AG04450 (cell line): ENCODE measurements at regions not wholly inside any gene's neighbourhood (a gene's known extent, or its start where the extent isn't known, plus 50 kb on each side); places are given as distances from the start of the nearest gene placed in this dataset.
"Not testable (repeated sequence)": the region's sequence is repeated elsewhere in the genome, so short reads cannot be mapped to it uniquely, and the experiment has no call there.

Experiments used
- CTCF ChIA-PET: fragments of 300-600, 350-600 bp; formaldehyde crosslinking; extraction: SDS; loops from one replicate; lab custom pipeline; 2022; ENCODE audit warnings: antibody characterized with exemption, inconsistent platforms; lab: Charles Lee
- POLR2A ChIA-PET: fragments of 350-600 bp; formaldehyde crosslinking; extraction: SDS; loops from one replicate; lab custom pipeline; 2021; ENCODE audit warnings: antibody characterized with exemption, inconsistent platforms; lab: Yijun Ruan, JAX
- DNase-seq: peaks from one replicate; pipeline ENCODE4 v3.0.0-alpha.2; 2011; ENCODE audit warnings: low read depth, low spot score
- H3K27ac ChIP-seq: one replicate; pipeline ENCODE4 v1.5.1; 2012; ENCODE audit warnings: low read depth, low read length, control low read depth
- H3K27me3 ChIP-seq: one replicate; pipeline ENCODE4 v1.6.0; 2012; ENCODE audit warnings: low read length; ENCODE audit not compliant: control insufficient read depth, insufficient read depth
- H3K4me3 ChIP-seq: 2 replicates; pipeline ENCODE4 v1.5.1; 2011; ENCODE audit warnings: mild to moderate bottlenecking, low read depth, low read length, control low read depth
- H3K9me3 ChIP-seq: 2 replicates; pipeline ENCODE4 v1.5.1; 2012; ENCODE audit warnings: low read length; ENCODE audit not compliant: control insufficient read depth, insufficient read depth
- TF ChIP-seq, protein P1 (sequence below): IDR thresholded peaks from 2 replicates; pipeline ENCODE4 v1.5.1; 2011; ENCODE audit warnings: low read depth, low read length, control low read depth, inconsistent platforms

DNA sequence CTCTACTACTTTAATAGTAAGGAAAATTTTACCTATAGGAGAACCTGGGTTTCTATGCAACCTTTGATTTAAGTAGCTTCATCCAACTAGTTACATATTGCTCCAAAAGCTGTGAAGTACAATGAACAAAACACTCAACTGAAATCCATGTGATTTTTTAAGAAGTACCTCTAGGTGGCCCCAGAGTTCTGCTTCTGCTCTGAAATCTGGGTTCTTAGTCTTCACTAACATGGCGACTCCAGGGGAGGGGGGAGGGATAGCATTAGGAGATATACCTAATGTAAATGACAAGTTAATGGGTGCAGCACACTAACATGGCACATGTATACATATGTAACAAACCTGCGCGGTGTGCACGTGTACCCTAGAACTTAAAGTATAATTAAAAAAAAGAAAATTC, 73.4 kb upstream of the MAGEB2 start:
- TF ChIP-seq, protein P1, sequence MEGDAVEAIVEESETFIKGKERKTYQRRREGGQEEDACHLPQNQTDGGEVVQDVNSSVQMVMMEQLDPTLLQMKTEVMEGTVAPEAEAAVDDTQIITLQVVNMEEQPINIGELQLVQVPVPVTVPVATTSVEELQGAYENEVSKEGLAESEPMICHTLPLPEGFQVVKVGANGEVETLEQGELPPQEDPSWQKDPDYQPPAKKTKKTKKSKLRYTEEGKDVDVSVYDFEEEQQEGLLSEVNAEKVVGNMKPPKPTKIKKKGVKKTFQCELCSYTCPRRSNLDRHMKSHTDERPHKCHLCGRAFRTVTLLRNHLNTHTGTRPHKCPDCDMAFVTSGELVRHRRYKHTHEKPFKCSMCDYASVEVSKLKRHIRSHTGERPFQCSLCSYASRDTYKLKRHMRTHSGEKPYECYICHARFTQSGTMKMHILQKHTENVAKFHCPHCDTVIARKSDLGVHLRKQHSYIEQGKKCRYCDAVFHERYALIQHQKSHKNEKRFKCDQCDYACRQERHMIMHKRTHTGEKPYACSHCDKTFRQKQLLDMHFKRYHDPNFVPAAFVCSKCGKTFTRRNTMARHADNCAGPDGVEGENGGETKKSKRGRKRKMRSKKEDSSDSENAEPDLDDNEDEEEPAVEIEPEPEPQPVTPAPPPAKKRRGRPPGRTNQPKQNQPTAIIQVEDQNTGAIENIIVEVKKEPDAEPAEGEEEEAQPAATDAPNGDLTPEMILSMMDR: peak; percentile 48
- Histone ChIP-seq H3K27ac (no peak overlapping the region), H3K4me3 (no peak overlapping the region), H3K9me3 (no peaks in the 10 kb centered on the region), H3K27me3 (no peaks in the 10 kb centered on the region)
- ChIA-PET POLR2A (no interaction called here), CTCF (interaction anchor here (0.6 to 4.3 kb wide), 16 partner anchors 10 to 1975 kb away, joined by 3 to 21 read pairs (median 4); no protein-coding TSS in a partner anchor)
- peak; percentile 13 for DNase-seq

DNA sequence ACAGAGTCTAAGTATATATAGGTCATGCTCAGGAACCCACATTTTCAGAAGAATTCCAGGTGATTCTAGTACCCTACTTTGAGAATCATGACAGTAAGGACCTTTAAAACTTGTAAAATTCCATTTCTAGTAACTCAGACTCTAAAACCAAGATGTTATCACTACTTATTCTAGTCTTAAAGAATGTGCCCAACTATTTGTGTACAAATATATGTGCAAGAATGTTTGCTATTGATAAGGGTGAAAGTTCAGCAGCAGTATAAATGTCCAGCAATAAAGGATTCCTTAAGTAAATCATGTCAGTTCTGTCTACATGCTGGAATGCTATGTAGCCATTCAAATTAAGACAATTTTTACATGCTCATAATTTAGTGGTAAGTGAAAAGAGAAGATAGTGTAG, 71.1 kb upstream of the MAGEB2 start:
- Histone ChIP-seq H3K27me3 (no peaks in the 10 kb centered on the region), H3K9me3 (no peaks in the 10 kb centered on the region; the same call in 1 of the 2 replicates), H3K4me3 (no peak overlapping the region), H3K27ac (no peak overlapping the region)
- POLR2A ChIA-PET: no interaction called here
- CTCF ChIA-PET: interaction anchor here (1.0 to 4.3 kb wide), 2 partner anchors 52 to 359 kb away, joined by 5 to 19 read pairs; no protein-coding TSS in a partner anchor
- no peak for DNase-seq
- TF ChIP-seq, protein P1: no peak

DNA sequence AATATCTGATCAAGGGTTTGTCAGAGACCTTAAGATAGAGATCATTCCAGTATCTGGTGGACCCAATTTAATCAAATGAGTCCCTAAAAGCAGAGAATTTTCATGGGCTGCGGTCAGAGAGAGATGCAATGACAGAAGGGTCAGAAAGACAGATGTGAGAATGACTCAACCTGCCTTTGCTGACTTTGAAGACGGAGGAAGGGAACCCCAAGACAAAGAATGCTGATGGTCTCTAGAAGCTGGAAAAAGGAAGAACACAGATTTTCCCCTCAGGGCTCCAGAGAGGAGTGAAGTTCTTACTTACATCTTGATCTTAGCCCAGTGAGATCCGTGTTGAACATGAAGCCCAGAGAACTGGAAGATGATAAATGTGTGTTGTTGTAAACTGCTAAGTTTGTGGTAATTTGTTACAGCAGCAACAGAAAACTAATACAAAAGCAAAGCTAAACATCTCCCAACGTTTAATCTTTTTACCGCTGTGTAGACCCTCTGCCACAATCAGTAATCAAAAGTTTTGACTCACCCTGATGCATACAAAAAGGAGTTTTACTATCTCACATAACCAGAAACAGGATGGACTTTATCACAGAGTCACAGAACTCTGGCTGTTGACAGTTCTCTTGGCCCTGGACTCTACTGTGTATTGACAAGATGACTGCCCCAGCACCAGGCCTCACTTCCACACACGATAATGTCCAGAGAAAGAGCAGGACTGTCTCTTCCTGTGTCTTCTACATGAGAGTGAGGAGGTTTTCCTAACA, 70.2 kb upstream of the MAGEB2 start:
- no peak overlapping the region for H3K27ac ChIP-seq
- no peaks in the 10 kb centered on the region; the same call in 1 of the 2 replicates for H3K9me3 ChIP-seq
- ChIA-PET POLR2A (no interaction called here), CTCF (interaction anchor here (0.6 to 1.7 kb wide), 3 partner anchors 33 to 403 kb away, joined by 3 to 6 read pairs (median 4); no protein-coding TSS in a partner anchor)
- H3K4me3 ChIP-seq: no peak overlapping the region
- H3K27me3 ChIP-seq: no peaks in the 10 kb centered on the region
- TF ChIP-seq, protein P1: no peak
- DNase-seq: no peak

- Histone ChIP-seq H3K4me3 (no peak overlapping the region), H3K9me3 (no peaks in the 10 kb centered on the region; the same call in 1 of the 2 replicates), H3K27me3 (no peaks in the 10 kb centered on the region), H3K27ac (no peak overlapping the region)
- no peak for DNase-seq
- POLR2A ChIA-PET: no interaction called here
- CTCF ChIA-PET: no interaction called here
- TF ChIP-seq, protein P1: no peak
These were observed 67.2 kb upstream of the MAGEB2 start for GRCh38 chrX:30147996-30148643.

DNA sequence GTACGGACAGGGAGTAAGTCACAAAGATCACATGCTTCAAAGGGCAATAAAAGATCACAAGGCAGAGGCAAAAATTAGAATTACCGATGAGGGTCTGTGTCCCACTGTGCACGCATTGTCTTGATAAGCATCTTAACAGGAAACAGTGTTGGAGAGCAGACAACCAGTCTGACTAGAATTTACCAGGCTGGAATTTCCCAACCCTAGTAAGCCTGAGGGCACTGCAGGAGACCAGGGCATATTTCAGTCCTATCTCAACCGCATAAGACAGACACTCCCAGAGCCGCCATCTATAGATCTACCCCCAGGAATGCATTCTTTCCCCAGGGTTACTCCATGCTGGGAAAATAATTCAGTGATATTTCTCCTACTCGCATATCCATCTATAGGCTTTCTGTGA, 66.2 kb upstream of the MAGEB2 start:
- DNase-seq, H3K27me3 ChIP-seq, H3K27ac ChIP-seq, CTCF ChIA-PET, H3K9me3 ChIP-seq, H3K4me3 ChIP-seq, POLR2A ChIA-PET: not testable (repeated sequence)
